Activated B cell treated with CpG ODN at 0.5 μM for 24 hours (primary cell): ENCODE measurements at regions not wholly inside any gene's neighbourhood (a gene's known extent, or its start where the extent isn't known, plus 50 kb on each side); places are given as distances from the start of the nearest gene placed in this dataset.

ENCODE experiments used
- ATAC-seq: fragments of 200-7000 bp; cut with Tn5 transposase; one replicate; pipeline ENCODE4 v1.10.0; 2021; ENCODE audit warnings: low read depth, mild to moderate bottlenecking, moderate library complexity
- CTCF ChIA-PET: fragments of 350-600 bp; sonication (Branson Sonifier 250); formaldehyde crosslinking; loops from one replicate; lab custom pipeline; 2021; ENCODE audit warnings: antibody characterized with exemption; lab: Charles Lee
- POLR2A ChIA-PET: fragments of 350-600 bp; sonication (Branson Sonifier 250); formaldehyde crosslinking; loops from one replicate; lab custom pipeline; 2021; ENCODE audit warnings: antibody characterized with exemption; lab: Charles Lee
- DNase-seq: peaks from one replicate; pipeline ENCODE4 v3.0.0; 2022
- H3K27ac Mint-ChIP-seq: one replicate; pipeline ENCODE4 v1.8.0; 2020; ENCODE audit warnings: mixed read lengths
- H3K27me3 Mint-ChIP-seq: one replicate; pipeline ENCODE4 v1.8.0; 2021; ENCODE audit warnings: mixed read lengths
- H3K36me3 Mint-ChIP-seq: one replicate; pipeline ENCODE4 v1.8.0; 2021; ENCODE audit warnings: low read depth, mixed read lengths
- H3K4me1 Mint-ChIP-seq: one replicate; pipeline ENCODE4 v1.8.0; 2021; ENCODE audit warnings: mixed read lengths
- H3K4me3 Mint-ChIP-seq: one replicate; pipeline ENCODE4 v1.8.0; 2020; ENCODE audit warnings: mild to moderate bottlenecking, mixed read lengths
- H3K9me3 Mint-ChIP-seq: one replicate; pipeline ENCODE4 v1.8.0; 2020; ENCODE audit warnings: mixed read lengths
- CTCF ChIP-seq: fragments of 200-600 bp; IDR thresholded peaks from one replicate; pipeline ENCODE4 v1.8.0; 2022; ENCODE audit warnings: antibody characterized with exemption, mild to moderate bottlenecking
- intact Hi-C: fragments of 100-400 bp; cut with micrococcal nuclease; formaldehyde crosslinking; loops from one replicate; pipeline ENCODE4 v1.15.1; 2024

GRCh38 chr15:35741881-35742280 lies 195.9 kb upstream of the DPH6 start:
- intact Hi-C loops = no loop called here
- ChIA-PET CTCF (interaction anchor here (1.5 kb wide), 1 partner anchor 10 kb away, joined by 4 read pairs; no protein-coding TSS in a partner anchor), POLR2A (no interaction called here)
- no peak for DNase-seq
- Mint-ChIP-seq H3K36me3 (no peaks in the 10 kb centered on the region), H3K27me3 (peaks cover 3% of the 10 kb centered on the region), H3K9me3 (peaks cover 4% of the 10 kb centered on the region), H3K27ac (no peak overlapping the region), H3K4me3 (no peak overlapping the region), H3K4me1 (no peaks in the 10 kb centered on the region)
- TF ChIP-seq CTCF = no peak
- ATAC-seq = no peak

- DNase-seq (no peak), ATAC-seq (no peak)
- Mint-ChIP-seq H3K36me3 (no peaks in the 10 kb centered on the region), H3K27me3 (peaks cover 3% of the 10 kb centered on the region), H3K4me3 (no peak overlapping the region), H3K9me3 (peaks cover 4% of the 10 kb centered on the region), H3K27ac (no peak overlapping the region), H3K4me1 (no peaks in the 10 kb centered on the region)
- ChIA-PET POLR2A (no interaction called here), CTCF (interaction anchor here (1.3 kb wide), 1 partner anchor 8 kb away, joined by 7 read pairs; no protein-coding TSS in a partner anchor)
- intact Hi-C loops = no loop called here
- TF ChIP-seq CTCF = no peak
Measured at GRCh38 chr15:35743321-35743720, 197.4 kb upstream of the DPH6 start.

GRCh38 chr15:35746121-35746520 lies 200.2 kb upstream of the DPH6 start:
- peaks cover 4% of the 10 kb centered on the region for H3K9me3 Mint-ChIP-seq
- no peak for TF ChIP-seq CTCF
- H3K36me3 Mint-ChIP-seq = no peaks in the 10 kb centered on the region
- H3K27ac Mint-ChIP-seq = no peak overlapping the region
- ChIA-PET CTCF (no interaction called here), POLR2A (no interaction called here)
- H3K4me1 Mint-ChIP-seq = no peaks in the 10 kb centered on the region
- DNase-seq (no peak), ATAC-seq (no peak)
- no peak overlapping the region for H3K4me3 Mint-ChIP-seq
- intact Hi-C loops = no loop called here
- H3K27me3 Mint-ChIP-seq = peaks cover 3% of the 10 kb centered on the region

- no peaks in the 10 kb centered on the region for H3K36me3 Mint-ChIP-seq
- DNase-seq (no peak), ATAC-seq (no peak)
- no peak for TF ChIP-seq CTCF
- H3K4me1 Mint-ChIP-seq = no peaks in the 10 kb centered on the region
- H3K9me3 Mint-ChIP-seq = peaks cover 1% of the 10 kb centered on the region
- no peak overlapping the region for H3K27ac Mint-ChIP-seq
- POLR2A ChIA-PET = no interaction called here
- no peak overlapping the region for H3K4me3 Mint-ChIP-seq
- H3K27me3 Mint-ChIP-seq = peaks cover 5% of the 10 kb centered on the region
- CTCF ChIA-PET = no interaction called here
- intact Hi-C loops = no loop called here
Measured at GRCh38 chr15:35748105-35748504, 202.1 kb upstream of the DPH6 start.

GRCh38 chr15:35750051-35750450 lies 204.1 kb upstream of the DPH6 start:
- ATAC-seq = no peak
- H3K9me3 Mint-ChIP-seq = no peaks in the 10 kb centered on the region
- no peak overlapping the region for H3K27ac Mint-ChIP-seq
- intact Hi-C loops = loop anchor here (5.0 kb wide), 2 partner anchors 233 to 1357 kb away; no protein-coding TSS in a partner anchor
- no peaks in the 10 kb centered on the region for H3K4me1 Mint-ChIP-seq
- H3K36me3 Mint-ChIP-seq = no peaks in the 10 kb centered on the region
- ChIA-PET CTCF (no interaction called here), POLR2A (no interaction called here)
- peaks cover 5% of the 10 kb centered on the region for H3K27me3 Mint-ChIP-seq
- H3K4me3 Mint-ChIP-seq = no peak overlapping the region
- no peak for TF ChIP-seq CTCF
- DNase-seq = no peak
